H9 (cell line): ENCODE measurements at regions not wholly inside any gene's neighbourhood (a gene's known extent, or its start where the extent isn't known, plus 50 kb on each side); places are given as distances from the start of the nearest gene placed in this dataset.

ENCODE experiments used
- DNase-seq: peaks from one replicate; pipeline ENCODE4 v3.0.0-alpha.2; 2017
- H2AFZ ChIP-seq: one replicate; pipeline ENCODE4 v1.6.1; 2013; ENCODE audit warnings: mild to moderate bottlenecking, low read length, control low read depth, moderate library complexity
- H2AK5ac ChIP-seq: 2 replicates; pipeline ENCODE4 v1.6.1; 2013; ENCODE audit warnings: low read length, control low read depth, mixed read lengths; ENCODE audit not compliant: insufficient read length
- H2BK120ac ChIP-seq: one replicate; pipeline ENCODE4 v1.6.1; 2013; ENCODE audit warnings: low read depth, mild to moderate bottlenecking, low read length, control low read depth, inconsistent platforms; ENCODE audit not compliant: poor library complexity, severe bottlenecking
- H2BK12ac ChIP-seq: 2 replicates; pipeline ENCODE4 v1.6.1; 2013; ENCODE audit warnings: low read length, control low read depth, mixed read lengths, low read depth; ENCODE audit not compliant: insufficient read length
- H2BK15ac ChIP-seq: 2 replicates; pipeline ENCODE4 v1.6.1; 2013; ENCODE audit warnings: low read depth, low read length, control low read depth
- H2BK20ac ChIP-seq: one replicate; pipeline ENCODE4 v1.6.1; 2013; ENCODE audit warnings: low read depth, mild to moderate bottlenecking, low read length, control low read depth, inconsistent platforms; ENCODE audit not compliant: poor library complexity, severe bottlenecking
- H2BK5ac ChIP-seq: 2 replicates; pipeline ENCODE4 v1.6.1; 2013; ENCODE audit warnings: low read length, control low read depth, mixed read lengths; ENCODE audit not compliant: insufficient read length
- H3K14ac ChIP-seq: 2 replicates; pipeline ENCODE4 v1.6.1; 2013; ENCODE audit warnings: low read length, control low read depth; ENCODE audit not compliant: insufficient read depth
- H3K18ac ChIP-seq: 2 replicates; pipeline ENCODE4 v1.6.1; 2013; ENCODE audit warnings: low read depth, mild to moderate bottlenecking, mixed read lengths, low read length, control low read depth; ENCODE audit not compliant: insufficient read length
- H3K23ac ChIP-seq: 2 replicates; pipeline ENCODE4 v1.6.1; 2013; ENCODE audit warnings: low read length, control low read depth, mixed read lengths, low read depth; ENCODE audit not compliant: insufficient read length
- H3K23me2 ChIP-seq: 2 replicates; pipeline ENCODE4 v1.6.1; 2013; ENCODE audit warnings: low read depth, mild to moderate bottlenecking, mixed read lengths, low read length, control low read depth; ENCODE audit not compliant: insufficient read length, poor library complexity, severe bottlenecking
- H3K27ac ChIP-seq: 2 replicates; pipeline ENCODE4 v1.5.1; 2013; ENCODE audit warnings: low read length, control low read depth, mixed read lengths, low read depth; ENCODE audit not compliant: insufficient read length
- H3K27me3 ChIP-seq: 2 replicates; pipeline ENCODE4 v1.6.1; 2013; ENCODE audit warnings: low read length, control low read depth, inconsistent platforms; ENCODE audit not compliant: insufficient read depth
- H3K4ac ChIP-seq: 2 replicates; pipeline ENCODE4 v1.6.1; 2013; ENCODE audit warnings: low read depth, mild to moderate bottlenecking, control low read depth, inconsistent platforms, low read length, moderate library complexity
- H3K4me1 ChIP-seq: 2 replicates; pipeline ENCODE4 v1.6.1; 2013; ENCODE audit warnings: low read length, control low read depth, inconsistent platforms; ENCODE audit not compliant: insufficient read depth
- H3K4me2 ChIP-seq: 2 replicates; pipeline ENCODE4 v1.6.1; 2013; ENCODE audit warnings: low read length, control low read depth, mixed read lengths; ENCODE audit not compliant: insufficient read length, insufficient read depth
- H3K56ac ChIP-seq: 2 replicates; pipeline ENCODE4 v1.6.1; 2013; ENCODE audit warnings: low read depth, mild to moderate bottlenecking, mixed read lengths, low read length, control low read depth; ENCODE audit not compliant: insufficient read length
- H3K79me1 ChIP-seq: 2 replicates; pipeline ENCODE4 v1.6.1; 2013; ENCODE audit warnings: low read depth, mild to moderate bottlenecking, moderate library complexity, low read length, control low read depth, inconsistent platforms; ENCODE audit not compliant: insufficient read depth, poor library complexity, severe bottlenecking
- H3K79me2 ChIP-seq: 2 replicates; pipeline ENCODE4 v1.6.1; 2013; ENCODE audit warnings: low read length, control low read depth, inconsistent platforms; ENCODE audit not compliant: insufficient read depth
- H3K9ac ChIP-seq: 2 replicates; pipeline ENCODE4 v1.6.1; 2013; ENCODE audit warnings: low read length, control low read depth, mixed read lengths; ENCODE audit not compliant: insufficient read length; ENCODE audit errors: extremely low read depth
- H3K9me3 ChIP-seq: one replicate; pipeline ENCODE4 v1.6.1; 2013; ENCODE audit warnings: low read depth, low read length, inconsistent platforms; ENCODE audit not compliant: control insufficient read depth
- H3T11ph ChIP-seq: one replicate; pipeline ENCODE4 v1.6.1; 2013; ENCODE audit warnings: mild to moderate bottlenecking, low read length, control low read depth, inconsistent platforms
- H4K20me1 ChIP-seq: one replicate; pipeline ENCODE4 v1.6.1; 2013; ENCODE audit not compliant: control insufficient read depth, insufficient read length, insufficient read depth
- H4K5ac ChIP-seq: 2 replicates; pipeline ENCODE4 v1.6.1; 2013; ENCODE audit warnings: low read depth, mild to moderate bottlenecking, mixed read lengths, low read length, control low read depth; ENCODE audit not compliant: insufficient read length
- H4K8ac ChIP-seq: replicated peaks from 2 replicates; pipeline ENCODE4 v1.6.1; 2013; ENCODE audit warnings: low read length, control low read depth, mixed read lengths, low read depth; ENCODE audit not compliant: insufficient read length
- H4K91ac ChIP-seq: 2 replicates; pipeline ENCODE4 v1.6.1; 2013; ENCODE audit warnings: low read depth, mild to moderate bottlenecking, moderate library complexity, mixed read lengths, low read length, control low read depth; ENCODE audit not compliant: insufficient read length
- H3K27ac Mint-ChIP-seq, 3 experiments: 2 replicates in 2 of 3; 3 replicates in 1 of 3; pipeline ENCODE4 v1.8.0; 2020 to 2021; ENCODE audit warnings: mixed read lengths in 3 of 3, mild to moderate bottlenecking in 1 of 3, moderate library complexity in 1 of 3
- H3K27me3 Mint-ChIP-seq: 2 replicates; pipeline ENCODE4 v1.8.0; 2021; ENCODE audit warnings: low read depth, mild to moderate bottlenecking, moderate library complexity, mixed read lengths
- H3K36me3 Mint-ChIP-seq, 3 experiments: 2 replicates in 2 of 3; 3 replicates in 1 of 3; pipeline ENCODE4 v1.8.0; 2020 to 2021; ENCODE audit warnings: low read depth in 3 of 3, mixed read lengths in 3 of 3; ENCODE audit not compliant: insufficient read depth in 1 of 3
- H3K4me1 Mint-ChIP-seq, 2 experiments: 2 replicates each; pipeline ENCODE4 v1.8.0; 2020; ENCODE audit warnings: mixed read lengths in 2 of 2
- H3K4me3 Mint-ChIP-seq, 2 experiments: 2 replicates in 1 of 2; 3 replicates in 1 of 2; pipeline ENCODE4 v1.8.0; 2020 to 2021; ENCODE audit warnings: mild to moderate bottlenecking in 2 of 2, mixed read lengths in 2 of 2, moderate library complexity in 1 of 2
- H3K9me3 Mint-ChIP-seq, 2 experiments: 2 replicates in 1 of 2; 3 replicates in 1 of 2; pipeline ENCODE4 v1.8.0; 2020; ENCODE audit warnings: mild to moderate bottlenecking in 2 of 2, mixed read lengths in 2 of 2, moderate library complexity in 1 of 2
- CTCF ChIP-seq: fragments of 200-600 bp; sonication (generic); conservative IDR thresholded peaks from 3 replicates; pipeline ENCODE4 v1.8.0; 2021; ENCODE audit warnings: antibody characterized with exemption, mild to moderate bottlenecking
- WGBS: extraction: QIAGEN DNeasy Blood & Tissue Kit; methylation state at CpG from one replicate; pipeline ENCODE4 v1.1.7; 2013; ENCODE audit warnings: missing lambda C conversion rate, low lambda C conversion rate, mixed read lengths; ENCODE audit not compliant: insufficient read length; ENCODE audit errors: extremely low coverage; 5-methylcytosine and 5-hydroxymethylcytosine counted together

GRCh38 chr18:47591429-47591828 is 339.0 kb downstream of the SMAD2 start:
- Histone ChIP-seq H2BK12ac (no peak overlapping the region), H2BK5ac (no peak overlapping the region), H4K5ac (no peak overlapping the region), H3K27ac (no peak overlapping the region), H2BK15ac (no peak overlapping the region), H4K20me1 (no peaks in the 10 kb centered on the region), H3K79me2 (no peaks in the 10 kb centered on the region), H3K14ac (no peak overlapping the region; the same call in 1 of the 2 replicates), H4K91ac (no peak overlapping the region), H3K9ac (no peak overlapping the region), H3T11ph (no peak overlapping the region), H2BK120ac (no peak overlapping the region), H3K18ac (no peak overlapping the region), H3K23ac (no peak overlapping the region), H3K79me1 (no peaks in the 10 kb centered on the region), H3K27me3 (no peaks in the 10 kb centered on the region), H3K4me2 (no peak overlapping the region), H3K9me3 (no peaks in the 10 kb centered on the region), H2AFZ (no peak overlapping the region), H3K56ac (no peak overlapping the region), H3K23me2 (no peaks in the 10 kb centered on the region), H2AK5ac (no peak overlapping the region), H2BK20ac (no peak overlapping the region), H3K4me1 (no peaks in the 10 kb centered on the region; the same call in 1 of the 2 replicates), H4K8ac (no peak overlapping the region), H3K4ac (no peak overlapping the region)
- no peak for TF ChIP-seq CTCF
- Mint-ChIP-seq H3K27ac (no peak overlapping the region), H3K4me1 (peaks cover 24 to 27% of the 10 kb centered on the region in 2 experiments), H3K4me3 (no peak overlapping the region), H3K36me3 (no peaks in the 10 kb centered on the region; a peak in 1 of 7 replicates), H3K9me3 (peaks cover 0 to 2% of the 10 kb centered on the region in 2 experiments; a peak in 3 of 5 replicates), H3K27me3 (peaks cover 18% of the 10 kb centered on the region)
- no CpG with 5 or more reads among the region's 3 CpGs for WGBS
- no peak for DNase-seq
